GM18907 (cell line): ENCODE measurements at regions not wholly inside any gene's neighbourhood (a gene's known extent, or its start where the extent isn't known, plus 50 kb on each side); places are given as distances from the start of the nearest gene placed in this dataset.

Experiments
- ATAC-seq: cut with Tn5 transposase; IDR thresholded peaks from one replicate; pipeline ENCODE4 v1.9.1; 2021; ENCODE audit warnings: mild to moderate bottlenecking, moderate library complexity; ENCODE audit not compliant: unreplicated experiment

DNA sequence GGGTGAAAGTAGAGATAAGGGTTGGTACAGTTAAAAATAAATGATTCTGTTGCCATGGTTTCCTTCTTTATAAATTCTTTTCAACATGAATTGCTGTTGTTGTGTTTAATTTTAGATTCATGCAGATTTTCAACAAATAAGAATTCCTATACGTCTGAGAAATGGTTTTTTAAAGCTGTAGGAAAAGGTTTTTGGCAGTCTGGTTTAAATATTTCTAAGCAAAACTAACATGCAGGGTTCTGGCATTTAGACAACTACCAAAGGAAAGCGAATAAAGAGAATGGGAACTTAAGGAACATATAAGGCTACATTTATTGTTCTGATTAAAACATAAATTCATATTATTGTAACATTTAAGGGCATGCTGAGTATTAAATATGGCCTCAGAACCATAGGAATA is 203.0 kb upstream of the MIR17HG start:
- no peak for ATAC-seq

DNA sequence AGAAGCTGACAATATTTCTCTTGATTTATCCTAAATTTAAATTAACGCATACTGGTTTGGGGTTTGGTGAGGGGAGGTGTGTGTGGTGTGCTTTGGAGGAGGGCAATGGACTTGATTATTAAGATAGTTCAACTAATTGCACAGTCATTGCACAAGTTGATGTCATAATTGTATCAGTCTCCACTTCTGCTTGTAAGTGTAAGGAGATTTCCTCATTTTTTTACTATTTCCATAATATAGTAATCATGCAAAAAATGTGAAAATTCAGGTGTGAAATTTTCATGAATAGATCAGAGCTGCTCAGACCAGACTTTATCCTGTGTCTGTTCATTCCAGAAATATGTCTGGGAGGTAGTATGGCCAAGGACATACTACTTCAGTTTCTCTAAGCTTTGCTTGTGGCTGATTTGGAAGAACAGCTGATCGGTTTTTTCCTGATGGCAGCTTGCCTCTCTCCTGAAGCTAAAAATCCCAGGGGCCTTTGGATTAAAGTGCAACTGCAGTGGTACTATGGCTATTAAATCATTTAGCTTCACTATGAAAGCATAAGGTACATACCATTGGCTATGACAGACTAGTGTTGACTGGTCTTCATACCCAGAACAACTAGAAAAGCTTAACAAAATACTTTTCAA is 201.8 kb upstream of the MIR17HG start:
- ATAC-seq: no peak

DNA sequence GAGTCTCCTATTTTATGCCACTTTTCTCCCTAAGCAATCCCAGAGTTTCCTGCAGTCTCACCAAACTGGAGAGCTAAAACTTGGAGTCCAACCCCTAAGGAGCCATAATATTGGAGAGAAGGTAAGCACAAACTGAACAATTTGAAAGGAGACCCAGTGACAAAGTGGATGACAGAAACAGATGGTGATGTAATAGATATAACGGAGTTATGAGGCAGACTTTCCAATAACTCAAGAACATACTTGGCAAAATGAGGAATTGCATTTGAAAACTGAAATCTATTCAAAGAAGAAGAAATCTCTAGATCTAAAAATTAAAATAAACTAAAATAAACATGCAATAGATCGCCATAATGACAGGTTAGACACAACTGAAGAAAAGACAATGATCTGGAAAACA is 200.9 kb upstream of the MIR17HG start:
- ATAC-seq: no peak

DNA sequence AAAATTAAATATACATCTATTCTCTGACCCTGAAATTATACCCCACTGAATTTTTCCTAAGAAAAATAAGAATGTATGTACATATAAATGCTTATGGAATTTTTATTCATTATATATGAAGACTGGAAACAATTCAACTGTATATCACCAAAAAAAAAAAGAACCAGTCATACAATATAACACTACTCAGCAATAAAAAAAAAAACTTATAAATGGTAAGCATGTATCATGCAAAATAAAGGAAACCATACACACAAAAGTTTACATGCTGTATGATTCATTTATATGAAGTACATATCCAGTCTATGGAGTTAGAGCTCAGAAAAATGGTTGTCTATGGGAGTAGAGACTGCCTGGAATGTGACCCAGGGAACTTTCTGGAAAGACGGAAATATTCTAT is 199.4 kb upstream of the MIR17HG start:
- no peak for ATAC-seq

DNA sequence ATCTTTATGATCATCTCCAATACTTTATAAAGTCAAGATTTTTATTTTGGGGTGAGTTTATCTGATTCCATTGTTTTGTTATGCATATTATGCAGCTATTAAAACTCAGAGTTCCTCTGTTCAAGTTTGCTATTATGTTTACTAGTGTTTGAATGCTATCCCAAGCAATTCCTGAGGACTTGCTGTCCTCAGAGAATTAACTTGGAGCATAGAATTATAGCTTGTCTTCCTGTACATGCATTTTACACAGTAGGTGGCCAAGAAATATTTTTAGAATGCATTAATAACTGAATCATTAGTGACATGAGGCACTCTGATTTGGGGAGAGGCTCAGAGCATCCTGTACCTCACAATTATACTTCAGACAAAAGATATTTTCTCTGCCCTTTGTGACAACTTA is 195.6 kb upstream of the MIR17HG start:
- no peak for ATAC-seq

DNA sequence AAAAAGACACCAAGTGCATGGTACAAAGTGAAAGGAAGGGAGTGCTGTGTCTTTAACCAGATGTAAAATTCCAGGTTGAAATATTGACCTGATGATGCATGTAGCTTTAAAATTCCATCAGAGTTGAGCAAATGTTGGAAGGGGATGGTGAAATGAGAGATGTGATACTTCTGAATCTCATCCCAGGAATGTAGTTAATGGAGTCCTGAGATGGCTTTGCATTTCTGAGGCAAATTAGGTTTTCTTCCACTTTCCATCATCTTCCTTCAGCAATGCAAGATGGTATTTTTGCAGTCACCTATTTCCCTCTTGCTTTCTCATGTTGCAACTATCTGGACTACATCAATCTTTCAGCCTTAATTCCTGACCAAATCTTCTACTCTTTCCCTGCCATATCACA is 194.1 kb upstream of the MIR17HG start:
- ATAC-seq: no peak

DNA sequence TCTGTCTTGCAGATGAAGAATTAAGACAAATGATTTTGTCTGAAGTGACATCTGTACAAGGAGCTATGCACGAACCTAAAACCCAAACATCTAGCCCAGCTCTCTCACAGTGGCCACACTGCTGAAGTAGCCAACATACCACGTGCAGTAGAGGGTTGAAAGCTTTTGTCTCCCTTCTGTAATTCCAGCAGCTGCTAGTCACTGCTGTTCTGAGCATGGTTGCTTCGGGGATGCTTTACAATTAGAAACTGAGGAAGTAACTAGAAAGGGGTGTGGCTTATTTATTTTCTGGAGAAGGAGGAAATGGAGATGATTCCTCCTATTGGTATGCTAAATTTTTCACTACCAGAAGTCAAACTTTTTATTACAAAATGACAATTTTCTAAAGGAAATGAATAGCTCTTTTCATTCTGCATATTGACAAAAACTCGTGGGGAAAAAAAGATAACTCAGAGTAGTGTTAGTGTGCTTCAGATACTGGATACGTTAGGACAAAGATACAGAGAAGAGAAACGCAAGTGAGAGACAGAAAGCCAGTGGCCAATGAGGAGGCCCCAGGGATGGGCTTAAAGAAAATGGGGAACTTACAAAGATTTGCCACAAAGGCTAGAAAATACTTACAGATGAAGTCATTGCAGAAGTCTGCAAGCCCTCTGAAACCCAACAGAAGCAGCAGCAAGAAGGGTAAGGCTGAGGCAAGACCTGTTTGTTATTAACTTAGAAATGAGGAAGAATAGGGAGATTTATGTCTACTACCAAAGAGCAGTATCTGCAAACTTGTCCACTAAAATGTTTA is 192.7 kb upstream of the MIR17HG start:
- ATAC-seq: peak; percentile 86

DNA sequence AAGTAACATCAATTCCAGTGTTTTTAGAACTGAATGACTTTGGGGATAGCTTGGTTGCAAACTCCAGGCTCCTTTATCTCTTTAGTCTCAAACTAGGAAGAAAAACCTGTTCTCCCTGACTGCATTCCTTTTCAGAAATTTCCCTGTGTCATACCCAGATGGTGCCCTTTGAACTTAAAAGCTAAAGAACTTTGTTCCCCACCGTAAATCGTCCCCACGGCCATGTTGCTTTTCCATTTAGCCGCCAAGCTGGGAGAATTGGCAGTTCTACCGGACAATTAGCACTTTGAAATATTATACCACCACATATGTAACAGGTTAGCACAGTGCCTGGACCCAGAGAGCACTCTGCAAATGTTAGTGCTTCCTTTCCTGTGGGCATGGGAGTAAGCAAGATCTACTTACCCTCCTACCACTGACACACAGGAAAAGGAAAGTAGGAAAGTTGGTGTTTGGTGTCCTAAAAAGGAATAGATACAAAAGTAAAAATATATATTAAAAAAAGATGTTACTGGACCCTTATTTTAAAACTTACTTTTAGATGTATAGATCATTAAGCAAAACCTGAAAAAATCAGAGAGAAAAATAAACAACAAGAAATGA is 191.9 kb upstream of the MIR17HG start:
- no peak for ATAC-seq

DNA sequence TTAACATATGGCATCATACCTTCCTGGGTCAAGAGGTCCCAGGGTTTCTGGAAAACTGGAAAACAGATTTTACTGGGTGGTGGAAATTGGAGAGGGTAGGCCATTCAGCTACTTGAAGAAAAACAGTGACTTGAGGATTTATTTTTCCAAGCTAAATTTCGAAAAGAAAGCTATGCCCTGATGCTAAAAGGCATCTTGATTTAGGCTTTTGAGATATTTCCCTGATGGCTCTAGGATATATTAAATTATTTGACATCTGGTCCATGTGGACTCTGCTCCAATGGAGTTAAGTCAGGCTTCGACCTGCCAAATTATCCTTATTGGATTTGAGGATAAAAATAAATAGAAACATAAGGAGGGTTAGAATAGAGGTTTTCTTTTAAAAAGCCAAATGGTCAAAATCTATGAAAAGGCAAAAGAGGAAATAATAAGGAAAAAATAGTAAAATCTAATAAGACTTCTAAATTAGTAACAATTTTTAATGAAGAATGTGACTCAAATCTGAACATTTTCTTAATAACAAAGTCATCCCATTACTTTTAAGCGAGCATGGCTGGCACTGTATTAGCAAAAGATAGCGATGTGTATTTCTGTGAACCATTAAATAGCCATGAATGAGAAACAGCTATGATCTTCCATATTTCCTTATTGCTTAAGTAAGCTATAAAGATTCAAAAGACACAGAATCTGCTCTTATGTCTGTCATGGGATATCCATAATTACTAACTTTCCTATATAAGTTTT is 190.0 kb upstream of the MIR17HG start:
- no peak for ATAC-seq

DNA sequence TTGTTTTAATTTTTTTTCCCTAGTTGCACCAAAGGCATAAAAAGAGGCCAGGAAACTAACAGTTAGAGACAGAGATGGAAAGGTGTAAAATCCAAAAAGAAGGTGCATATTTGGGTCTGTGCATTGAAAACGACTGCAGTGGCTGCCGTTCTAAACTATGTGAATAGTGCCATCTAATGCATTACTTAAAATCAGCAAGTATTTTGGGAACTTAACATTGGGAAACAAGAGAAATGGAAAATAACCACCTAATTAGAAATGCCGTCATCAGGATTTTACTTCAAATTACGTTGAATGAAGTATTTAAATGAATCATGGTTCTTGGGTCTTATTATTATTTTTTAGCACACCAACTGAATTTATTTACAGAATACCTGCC is 189.5 kb upstream of the MIR17HG start:
- ATAC-seq: no peak

DNA sequence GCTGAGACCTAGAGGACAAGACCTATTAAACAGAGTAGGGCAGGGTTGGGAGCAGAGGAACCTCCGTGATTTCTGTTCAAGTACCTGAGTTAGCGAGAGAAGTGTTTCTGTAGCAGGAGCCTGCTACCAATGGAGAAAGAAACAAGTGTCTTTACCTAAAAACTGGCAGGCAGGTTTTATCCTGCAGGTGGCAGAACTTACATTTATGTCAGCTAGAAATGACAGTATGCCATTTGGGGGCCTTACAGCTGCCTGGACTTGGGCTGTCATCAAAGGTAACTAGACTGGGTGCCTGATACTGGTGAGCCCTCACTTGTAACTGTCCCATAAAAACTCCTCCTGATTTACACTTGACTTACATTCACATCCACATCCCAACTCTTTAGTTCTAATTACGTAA is 185.3 kb upstream of the MIR17HG start:
- peak; percentile 60 for ATAC-seq

DNA sequence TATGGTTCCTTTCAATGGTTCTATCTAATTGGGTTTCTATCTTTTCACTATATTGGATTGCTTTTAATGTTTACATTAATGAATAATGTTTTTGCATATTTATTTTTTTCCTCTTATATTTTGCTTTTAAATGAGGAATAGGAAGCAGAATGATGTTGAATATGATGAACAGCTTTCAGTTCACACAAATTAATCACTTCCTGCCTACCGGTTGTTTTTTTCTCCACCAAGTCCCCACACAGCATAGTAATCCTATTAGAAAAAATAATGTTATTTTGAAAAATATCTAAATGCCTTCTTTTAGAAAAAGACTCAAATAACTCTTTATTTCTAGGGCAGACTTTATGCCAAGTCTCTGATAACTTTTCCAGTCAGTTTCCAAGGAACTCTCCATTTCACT is 184.9 kb upstream of the MIR17HG start:
- no peak for ATAC-seq

DNA sequence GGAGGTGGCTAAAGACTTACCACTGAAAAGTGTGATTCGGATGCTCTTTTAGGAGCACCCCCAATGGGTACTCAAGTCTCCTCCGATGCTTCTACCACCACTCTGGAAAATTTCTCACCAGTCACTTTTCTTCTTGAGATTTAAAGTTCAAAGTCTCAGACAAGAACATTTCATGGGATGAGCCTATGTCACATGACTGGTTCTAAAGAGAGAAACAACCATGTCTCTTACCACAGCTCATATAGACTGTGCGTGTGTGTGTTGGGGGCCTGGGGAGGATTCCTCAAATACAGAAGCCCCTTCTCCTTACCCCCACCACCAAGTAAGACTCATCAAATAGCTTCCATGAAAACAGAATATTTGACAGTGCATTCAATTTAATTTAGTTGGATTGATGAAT is 181.7 kb upstream of the MIR17HG start:
- no peak for ATAC-seq

DNA sequence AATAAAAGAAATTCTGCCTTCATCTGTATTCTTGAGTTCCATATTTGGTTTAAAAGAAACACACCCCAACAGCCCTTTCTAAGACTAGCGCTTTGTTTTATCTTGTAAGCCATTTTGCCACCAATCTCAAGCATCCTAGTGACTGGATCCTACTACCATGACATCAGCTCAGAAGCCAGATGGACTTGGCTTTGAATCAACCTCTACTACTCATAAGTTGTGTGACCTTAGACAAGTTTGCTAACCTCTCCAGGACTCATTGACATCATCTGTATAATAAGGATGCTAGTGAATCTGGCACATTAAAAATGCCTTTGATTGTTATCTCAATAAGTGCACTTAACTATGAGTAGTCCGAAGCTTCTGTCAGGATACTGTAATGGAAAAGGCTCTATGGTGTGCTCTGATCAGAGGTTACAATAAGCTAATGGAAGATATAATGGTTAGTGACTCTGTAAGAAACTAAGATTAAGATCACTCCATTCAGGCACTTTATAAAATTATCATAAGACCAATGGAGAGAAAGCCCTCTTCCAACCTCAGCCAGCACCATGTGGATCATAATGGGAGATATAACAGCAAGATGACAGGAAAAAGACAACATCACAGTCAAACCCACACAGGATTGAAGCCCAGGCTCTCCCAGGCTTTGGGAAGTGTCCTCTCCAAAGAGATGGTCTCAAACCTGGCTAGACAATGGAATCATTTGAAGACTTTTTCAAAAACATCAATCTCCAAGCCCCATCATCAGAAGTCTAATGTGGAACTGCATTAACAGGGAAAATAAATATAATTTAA is 180.6 kb upstream of the MIR17HG start:
- no peak for ATAC-seq

DNA sequence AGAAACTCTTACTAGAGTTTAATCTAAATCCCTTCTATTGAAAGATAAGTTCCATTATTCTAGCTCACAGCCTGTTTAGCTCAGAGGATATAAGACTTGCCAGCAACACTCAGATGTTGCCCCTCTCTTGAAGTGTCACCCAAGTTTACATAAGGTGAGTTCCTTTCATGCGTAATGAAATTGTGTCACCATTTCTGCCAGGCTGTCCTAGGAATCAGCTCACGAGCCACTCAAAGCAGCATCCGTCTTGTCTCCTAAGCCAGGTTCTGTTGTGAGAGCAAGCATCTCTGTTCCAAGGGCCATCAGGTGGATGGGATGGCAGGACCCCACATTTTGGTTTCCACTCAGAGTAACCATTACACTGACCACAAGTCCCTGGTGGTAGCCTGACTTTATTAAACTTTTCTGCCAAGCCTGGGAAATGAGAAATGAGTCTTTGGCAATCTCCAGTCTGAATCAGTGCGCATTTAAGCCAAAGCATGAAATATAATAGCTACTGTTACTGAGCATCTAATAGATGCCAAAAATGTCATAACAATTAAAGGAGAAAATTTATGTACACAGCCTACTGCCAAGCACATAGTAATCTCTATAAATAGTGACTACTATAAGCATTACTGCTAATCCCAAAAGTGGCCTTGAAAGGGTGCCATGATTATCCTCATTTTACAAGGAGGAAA is 179.6 kb upstream of the MIR17HG start:
- ATAC-seq: no peak

DNA sequence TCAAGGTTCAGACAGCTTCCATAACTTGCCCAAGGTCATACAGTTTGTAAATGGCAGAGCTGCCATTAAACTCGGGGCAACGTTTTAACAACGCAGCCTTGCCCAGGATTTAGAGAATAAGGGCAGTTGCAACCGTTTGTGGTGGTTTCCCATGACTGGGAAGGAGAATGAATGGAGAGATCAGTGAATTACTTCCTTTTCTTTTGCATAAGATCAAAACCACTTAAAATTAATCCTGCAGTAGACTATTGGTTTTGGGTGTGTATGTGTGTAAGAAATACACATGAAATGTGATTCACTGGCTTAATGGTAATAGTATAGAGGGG is 179.1 kb upstream of the MIR17HG start:
- ATAC-seq: no peak

DNA sequence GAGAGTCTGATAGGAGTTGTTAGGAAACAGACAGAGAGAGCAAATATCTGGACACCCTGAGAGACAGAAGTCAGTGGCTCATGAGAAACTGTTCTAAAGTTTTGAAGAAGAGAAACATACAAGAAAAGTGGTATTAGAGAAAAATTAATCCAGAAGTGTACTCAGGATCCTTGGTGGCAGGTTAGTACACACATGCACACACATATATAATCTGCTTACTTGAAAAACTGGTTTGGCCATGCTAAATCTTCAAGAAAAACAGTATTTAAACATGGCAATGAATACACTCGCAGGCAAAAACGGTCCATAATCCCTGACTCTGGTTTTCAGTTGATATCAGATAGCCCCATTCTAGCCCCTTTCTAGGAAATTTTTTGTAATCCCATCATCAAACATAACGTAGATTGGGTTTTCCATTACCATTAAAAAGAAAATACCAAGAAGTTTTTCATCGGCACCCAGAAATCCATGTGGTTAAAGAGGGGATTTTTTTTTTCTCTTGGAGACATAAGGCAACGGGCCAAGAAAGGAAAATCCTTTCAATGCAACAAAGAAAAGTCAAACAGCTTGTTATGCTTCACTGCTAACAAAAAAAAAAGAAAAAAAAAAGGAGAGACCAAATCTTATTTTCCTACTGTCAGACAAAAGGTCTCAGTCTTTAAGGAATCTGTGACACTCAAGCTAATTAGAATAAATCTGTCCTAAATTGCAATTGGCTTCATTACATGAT is 178.0 kb upstream of the MIR17HG start:
- ATAC-seq: no peak

DNA sequence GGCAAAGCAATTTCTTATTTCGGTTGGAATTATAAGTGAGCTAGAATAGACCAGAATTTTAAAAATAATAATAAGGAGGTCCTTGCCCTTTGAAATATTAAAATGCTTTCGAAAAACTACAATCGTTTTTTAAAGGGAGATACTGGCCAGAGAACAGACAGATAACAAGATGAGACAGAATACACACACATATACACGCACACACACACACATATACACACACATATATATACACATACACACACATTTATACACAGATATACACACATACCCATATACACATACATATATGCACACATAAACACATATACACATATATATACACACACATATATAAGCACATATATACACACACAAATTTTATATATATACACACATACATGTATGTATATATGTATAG is 175.3 kb upstream of the MIR17HG start:
- no peak for ATAC-seq

DNA sequence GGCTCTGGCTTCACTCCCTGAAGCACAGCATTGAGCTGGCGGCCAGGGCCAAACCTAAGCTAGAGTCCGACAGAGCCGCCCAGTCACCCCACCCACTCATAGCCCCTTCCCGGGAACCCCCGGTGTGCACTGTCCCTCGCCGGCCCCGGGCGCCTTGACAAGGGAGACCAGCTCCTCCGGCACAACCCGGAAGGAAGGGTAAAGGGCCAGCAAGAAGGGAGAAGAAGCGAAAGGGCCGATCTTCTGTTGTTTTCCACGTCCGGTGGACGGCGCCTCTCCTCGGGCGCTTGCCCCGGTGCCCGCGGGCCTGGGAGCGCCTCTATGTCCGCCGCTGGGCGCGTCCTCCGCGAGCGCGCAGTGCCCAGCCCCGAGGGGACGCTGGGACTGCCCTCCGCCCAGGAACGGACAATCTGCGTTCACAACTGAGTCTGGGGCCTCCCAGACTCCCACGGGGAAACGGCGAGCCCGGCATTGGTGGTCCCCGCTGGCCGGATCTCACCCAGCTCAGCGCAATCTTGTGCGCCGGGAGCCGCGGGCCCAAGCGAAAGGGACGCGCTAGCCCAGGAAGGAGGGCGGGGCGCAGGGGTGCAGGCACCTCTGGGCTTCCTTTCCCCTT is 172.5 kb upstream of the MIR17HG start:
- no peak for ATAC-seq
